Endodermal cell (in vitro differentiated cells): ENCODE measurements at regions not wholly inside any gene's neighbourhood (a gene's known extent, or its start where the extent isn't known, plus 50 kb on each side); places are given as distances from the start of the nearest gene placed in this dataset.

Experiments
- DNase-seq: peaks from one replicate; pipeline ENCODE4 v3.0.0-alpha.2; 2017
- H3K27ac ChIP-seq: 2 replicates; pipeline ENCODE4 v1.5.1; 2013; ENCODE audit warnings: mild to moderate bottlenecking, low read depth, low read length, moderate library complexity
- H3K27me3 ChIP-seq: 2 replicates; pipeline ENCODE4 v1.6.1; 2013; ENCODE audit warnings: mild to moderate bottlenecking, low read length, moderate library complexity; ENCODE audit not compliant: insufficient read depth, control insufficient read depth, poor library complexity, severe bottlenecking
- H3K36me3 ChIP-seq: 2 replicates; pipeline ENCODE4 v1.7.0; 2013; ENCODE audit warnings: mild to moderate bottlenecking, low read length, moderate library complexity; ENCODE audit not compliant: control insufficient read depth, insufficient read depth
- H3K4me1 ChIP-seq: one replicate; pipeline ENCODE4 v1.7.0; 2013; ENCODE audit warnings: low read length; ENCODE audit not compliant: control insufficient read depth, insufficient read depth
- H3K4me3 ChIP-seq: 2 replicates; pipeline ENCODE4 v1.5.1; 2013; ENCODE audit warnings: mild to moderate bottlenecking, low read length, moderate library complexity
- H3K9ac ChIP-seq: 2 replicates; pipeline ENCODE4 v1.6.1; 2013; ENCODE audit warnings: mild to moderate bottlenecking, low read length, moderate library complexity; ENCODE audit not compliant: poor library complexity, severe bottlenecking; ENCODE audit errors: extremely low read depth
- H3K9me3 ChIP-seq: 2 replicates; pipeline ENCODE4 v1.6.1; 2013; ENCODE audit warnings: mild to moderate bottlenecking, low read length, moderate library complexity; ENCODE audit not compliant: control insufficient read depth
- H3K27ac Mint-ChIP-seq: 2 replicates; pipeline ENCODE4 v1.8.0; 2020; ENCODE audit warnings: mixed read lengths
- H3K27me3 Mint-ChIP-seq: 2 replicates; pipeline ENCODE4 v1.8.0; 2021; ENCODE audit warnings: mild to moderate bottlenecking, mixed read lengths; ENCODE audit not compliant: insufficient read depth
- H3K36me3 Mint-ChIP-seq: 2 replicates; pipeline ENCODE4 v1.8.0; 2020; ENCODE audit warnings: low read depth, mixed read lengths
- H3K4me1 Mint-ChIP-seq: 2 replicates; pipeline ENCODE4 v1.8.0; 2020; ENCODE audit warnings: mixed read lengths
- H3K4me3 Mint-ChIP-seq: 2 replicates; pipeline ENCODE4 v1.8.0; 2020; ENCODE audit warnings: mild to moderate bottlenecking, moderate library complexity, mixed read lengths
- H3K9me3 Mint-ChIP-seq: 2 replicates; pipeline ENCODE4 v1.8.0; 2020; ENCODE audit warnings: mild to moderate bottlenecking, mixed read lengths
- CTCF ChIP-seq: fragments of 200-600 bp; sonication (generic); conservative IDR thresholded peaks from 2 replicates; pipeline ENCODE4 v1.5.0; 2021; ENCODE audit warnings: antibody characterized with exemption, mild to moderate bottlenecking
- WGBS, 2 experiments: methylation state at CpG; one replicate each; pipeline versions ENCODE4 v1.1.5 to v1.1.7; 2013; ENCODE audit warnings: missing lambda C conversion rate in 2 of 2, mixed read lengths in 1 of 2; ENCODE audit not compliant: insufficient coverage in 1 of 2, insufficient read length in 1 of 2; 5-methylcytosine and 5-hydroxymethylcytosine counted together

GRCh38 chr14:71776471-71777360 is 155.5 kb upstream of the RGS6 start:
- peak; percentile 40 for TF ChIP-seq CTCF
- peak overlapping the region; percentile 18 for H3K9ac ChIP-seq
- peak; percentile 82 for DNase-seq
- H3K36me3 ChIP-seq, result no peaks in the 10 kb centered on the region
- Mint-ChIP-seq H3K27me3 (no peaks in the 10 kb centered on the region), H3K9me3 (peaks cover 48% of the 10 kb centered on the region), H3K4me1 (peaks cover 36% of the 10 kb centered on the region), H3K27ac (peak overlapping the region; percentile 92), H3K4me3 (no peak overlapping the region), H3K36me3 (peaks cover 16% of the 10 kb centered on the region)
- H3K4me1 ChIP-seq, result peaks cover 7% of the 10 kb centered on the region
- peak overlapping the region; percentile 68 for H3K27ac ChIP-seq
- WGBS, 2 experiments, result 18 to 28% methylated on average over 9 to 10 of the region's 10 CpGs
- H3K9me3 ChIP-seq, result peaks cover 43% of the 10 kb centered on the region
- H3K4me3 ChIP-seq, result no peak overlapping the region
- H3K27me3 ChIP-seq, result no peaks in the 10 kb centered on the region

DNA sequence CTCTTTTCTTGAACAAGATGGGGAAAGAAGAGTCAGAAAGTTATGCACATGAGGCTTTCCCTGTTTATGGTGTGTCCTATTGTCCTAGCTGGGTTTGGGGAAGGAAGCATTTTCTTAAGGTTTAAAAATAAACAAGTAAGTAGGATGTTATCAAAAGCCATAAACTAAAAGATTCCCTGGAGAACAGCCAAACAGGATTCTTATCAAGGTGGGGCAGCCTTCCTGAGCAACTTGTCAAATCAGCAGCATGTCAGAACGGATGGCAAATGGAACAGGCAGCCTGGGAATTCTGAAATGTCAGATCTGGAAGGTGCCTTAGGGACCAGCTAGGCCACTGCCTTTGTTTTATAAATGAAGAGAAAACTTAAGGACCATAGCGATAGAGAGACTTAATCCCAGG is 152.2 kb upstream of the RGS6 start:
- H3K4me1 Mint-ChIP-seq, result peaks cover 29% of the 10 kb centered on the region
- Histone ChIP-seq H3K36me3 (no peaks in the 10 kb centered on the region), H3K9me3 (peaks cover 26% of the 10 kb centered on the region), H3K27me3 (no peaks in the 10 kb centered on the region), H3K27ac (no peak overlapping the region), H3K9ac (no peak overlapping the region), H3K4me1 (peaks cover 10% of the 10 kb centered on the region), H3K4me3 (no peak overlapping the region)
- no peak overlapping the region for H3K4me3 Mint-ChIP-seq
- H3K27me3 Mint-ChIP-seq, result no peaks in the 10 kb centered on the region
- peaks cover 23% of the 10 kb centered on the region for H3K9me3 Mint-ChIP-seq
- no peak for TF ChIP-seq CTCF
- WGBS, 2 experiments, result 80 to 88% methylated on average over 1 to 2 of the region's 2 CpGs
- H3K36me3 Mint-ChIP-seq, result peaks cover 4% of the 10 kb centered on the region
- no peak for DNase-seq
- no peak overlapping the region for H3K27ac Mint-ChIP-seq

- Histone ChIP-seq H3K27me3 (no peaks in the 10 kb centered on the region), H3K9ac (no peak overlapping the region), H3K27ac (no peak overlapping the region), H3K4me1 (peaks cover 10% of the 10 kb centered on the region), H3K9me3 (peaks cover 21% of the 10 kb centered on the region), H3K4me3 (no peak overlapping the region), H3K36me3 (no peaks in the 10 kb centered on the region)
- H3K36me3 Mint-ChIP-seq, result peaks cover 4% of the 10 kb centered on the region
- no peaks in the 10 kb centered on the region for H3K27me3 Mint-ChIP-seq
- H3K4me3 Mint-ChIP-seq, result no peak overlapping the region
- DNase-seq, result no peak
- peaks cover 17% of the 10 kb centered on the region for H3K9me3 Mint-ChIP-seq
- no peak for TF ChIP-seq CTCF
- 89% methylated on average over 2 of the region's 3 CpGs; no CpG with 5 or more reads in 1 of the 2 experiments for WGBS, 2 experiments
- H3K4me1 Mint-ChIP-seq, result peaks cover 23% of the 10 kb centered on the region
- H3K27ac Mint-ChIP-seq, result no peak overlapping the region
Measured at GRCh38 chr14:71780822-71781221, 151.4 kb upstream of the RGS6 start.
